Stimulated activated naive CD8-positive, alpha-beta T cell treated with anti-CD3 and anti-CD28 coated beads, Interleukin-15, Interleukin-2, amounts not matched to agents 100 ng/mL and 50 ng/mL, for 24 hours (primary cell): ENCODE measurements at regions not wholly inside any gene's neighbourhood (a gene's known extent, or its start where the extent isn't known, plus 50 kb on each side); places are given as distances from the start of the nearest gene placed in this dataset.

Experiments
- H3K27ac Mint-ChIP-seq: one replicate; pipeline ENCODE4 v1.8.0; 2021; ENCODE audit warnings: mild to moderate bottlenecking, mixed read lengths
- H3K27me3 Mint-ChIP-seq: one replicate; pipeline ENCODE4 v1.8.0; 2021; ENCODE audit warnings: mixed read lengths
- H3K36me3 Mint-ChIP-seq: one replicate; pipeline ENCODE4 v1.8.0; 2021; ENCODE audit warnings: low read depth, mixed read lengths
- H3K4me1 Mint-ChIP-seq: one replicate; pipeline ENCODE4 v1.8.0; 2021; ENCODE audit warnings: low read depth, mixed read lengths
- H3K4me3 Mint-ChIP-seq: one replicate; pipeline ENCODE4 v1.8.0; 2021; ENCODE audit warnings: mild to moderate bottlenecking, mixed read lengths
- H3K9me3 Mint-ChIP-seq: one replicate; pipeline ENCODE4 v1.8.0; 2021; ENCODE audit warnings: mixed read lengths

DNA sequence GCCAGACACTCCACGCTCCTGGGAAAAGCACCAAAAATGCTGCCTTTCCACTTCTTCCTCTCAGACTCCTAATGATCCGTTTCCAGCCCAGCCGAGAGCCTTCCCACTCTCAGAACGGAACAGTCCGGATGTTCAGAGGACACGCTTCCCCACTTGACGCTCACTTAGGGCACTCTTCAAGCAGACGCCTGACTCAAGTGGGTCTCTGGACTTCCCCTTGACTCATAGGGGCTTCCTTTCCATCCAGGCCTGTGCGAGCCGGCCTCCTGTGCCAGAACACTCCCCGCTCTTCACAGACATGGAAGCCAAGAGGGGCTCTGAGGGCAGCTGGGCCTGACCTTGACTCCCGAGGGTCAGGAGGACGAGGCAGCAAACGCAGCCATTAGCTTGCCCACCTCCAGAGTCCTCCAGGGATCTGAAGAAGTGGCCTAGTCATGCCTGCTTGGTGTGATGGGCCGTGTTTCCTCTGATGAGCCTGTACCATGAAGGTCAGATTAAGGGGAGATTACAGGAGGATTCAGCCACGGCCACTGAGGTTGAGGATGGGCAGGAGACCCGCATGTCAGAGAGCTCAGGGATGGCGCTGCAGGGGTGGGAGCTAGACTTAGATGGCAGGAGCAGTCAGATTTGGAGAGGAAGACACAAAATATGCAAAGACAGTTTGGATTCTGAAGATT lies 114.7 kb upstream of the TLE3 start:
- H3K36me3 Mint-ChIP-seq, result no peaks in the 10 kb centered on the region
- no peaks in the 10 kb centered on the region for H3K4me1 Mint-ChIP-seq
- H3K9me3 Mint-ChIP-seq, result no peaks in the 10 kb centered on the region
- peak overlapping the region; percentile 9 for H3K27ac Mint-ChIP-seq
- H3K4me3 Mint-ChIP-seq, result no peak overlapping the region
- no peaks in the 10 kb centered on the region for H3K27me3 Mint-ChIP-seq

DNA sequence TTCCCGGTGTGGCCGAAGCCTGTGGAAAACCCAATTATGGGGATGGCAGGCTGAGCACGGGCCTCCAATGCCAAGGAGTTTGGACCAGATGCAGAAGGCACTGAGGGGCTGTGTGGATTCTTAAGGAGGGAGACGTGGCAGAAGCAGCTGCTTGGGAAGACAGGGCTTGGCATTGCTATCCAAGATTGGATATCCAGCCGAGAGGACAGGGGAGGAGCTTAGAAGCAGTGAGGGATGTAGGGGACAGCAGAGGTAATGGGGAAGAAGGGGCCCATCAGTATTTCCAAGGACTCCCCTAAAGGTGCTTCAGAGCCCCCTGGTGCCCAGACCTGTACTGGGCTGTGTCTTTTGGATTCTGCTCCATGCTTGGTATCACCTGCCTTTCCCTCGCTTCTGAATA lies 112.8 kb upstream of the TLE3 start:
- no peaks in the 10 kb centered on the region for H3K9me3 Mint-ChIP-seq
- H3K4me1 Mint-ChIP-seq, result no peaks in the 10 kb centered on the region
- H3K27ac Mint-ChIP-seq, result no peak overlapping the region
- H3K27me3 Mint-ChIP-seq, result peaks cover 3% of the 10 kb centered on the region
- no peak overlapping the region for H3K4me3 Mint-ChIP-seq
- H3K36me3 Mint-ChIP-seq, result no peaks in the 10 kb centered on the region

DNA sequence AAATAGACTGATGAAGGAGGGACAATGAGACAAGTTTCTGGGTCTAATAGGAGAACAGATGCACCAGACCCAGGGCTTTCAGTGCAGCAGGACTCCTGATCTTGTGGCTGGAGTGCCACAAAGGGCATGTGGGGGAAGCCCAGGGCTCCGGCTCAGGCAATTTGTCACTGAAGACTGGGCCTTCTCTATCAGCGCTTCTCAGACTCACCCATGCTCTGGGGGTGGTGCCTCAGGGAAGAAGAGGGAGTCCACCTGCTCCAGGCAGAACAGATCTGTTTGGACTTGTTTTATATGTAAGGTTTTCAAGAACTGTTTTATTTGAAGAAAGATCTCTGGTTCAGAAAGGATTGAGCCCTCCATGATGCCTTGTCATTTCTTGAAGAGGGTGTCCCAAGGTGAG lies 112.4 kb upstream of the TLE3 start:
- Mint-ChIP-seq H3K9me3 (no peaks in the 10 kb centered on the region), H3K4me3 (no peak overlapping the region), H3K27ac (no peak overlapping the region), H3K36me3 (no peaks in the 10 kb centered on the region), H3K27me3 (peaks cover 3% of the 10 kb centered on the region), H3K4me1 (no peaks in the 10 kb centered on the region)

DNA sequence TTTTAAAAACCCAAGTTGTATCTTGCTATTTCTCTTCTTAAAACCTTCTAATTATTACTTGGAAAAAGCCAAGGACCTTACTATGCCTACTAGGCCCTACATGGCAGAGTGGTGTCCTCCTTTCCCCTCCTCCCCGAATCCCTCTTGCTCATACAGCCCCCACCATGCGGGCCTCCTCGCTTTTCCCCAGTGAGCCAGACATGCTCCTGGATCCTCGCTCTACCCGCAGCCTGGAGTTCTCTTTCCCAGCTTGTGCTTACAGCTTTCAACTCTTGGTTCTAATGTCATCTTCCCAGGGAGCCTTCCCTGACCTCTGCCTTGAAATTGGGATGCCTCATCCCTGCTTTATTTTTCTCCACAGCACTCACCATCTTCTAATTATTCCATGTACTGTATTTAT lies 111.8 kb upstream of the TLE3 start:
- H3K27ac Mint-ChIP-seq, result no peak overlapping the region
- H3K4me3 Mint-ChIP-seq, result no peak overlapping the region

DNA sequence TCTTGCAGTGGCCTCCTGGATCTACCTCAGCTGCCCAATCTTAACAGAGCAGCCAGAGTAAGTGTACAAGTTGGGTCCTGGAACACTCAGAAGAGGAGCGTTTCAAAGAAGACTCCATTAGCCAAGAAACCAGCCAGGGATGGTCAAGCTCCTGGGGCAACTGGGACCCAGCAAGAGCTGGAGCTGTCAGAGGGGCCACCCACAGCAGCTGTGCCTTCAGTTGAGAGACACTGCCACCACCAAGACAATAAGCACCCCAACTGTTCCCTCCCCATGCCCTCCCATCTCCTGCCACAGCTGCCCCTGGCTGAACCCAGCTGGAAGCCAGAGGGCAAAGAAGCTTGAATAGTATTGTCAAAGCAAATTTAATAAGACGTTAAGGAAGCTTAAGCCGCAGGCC lies 110.6 kb upstream of the TLE3 start:
- Mint-ChIP-seq H3K27ac (no peak overlapping the region), H3K27me3 (peaks cover 3% of the 10 kb centered on the region), H3K36me3 (no peaks in the 10 kb centered on the region), H3K4me1 (no peaks in the 10 kb centered on the region), H3K9me3 (no peaks in the 10 kb centered on the region), H3K4me3 (no peak overlapping the region)

More for the DNA sequence above, 111.8 kb upstream of the TLE3 start:
- H3K9me3 Mint-ChIP-seq, result no peaks in the 10 kb centered on the region
- H3K27me3 Mint-ChIP-seq, result peaks cover 3% of the 10 kb centered on the region
- H3K36me3 Mint-ChIP-seq, result no peaks in the 10 kb centered on the region
- H3K4me1 Mint-ChIP-seq, result no peaks in the 10 kb centered on the region

DNA sequence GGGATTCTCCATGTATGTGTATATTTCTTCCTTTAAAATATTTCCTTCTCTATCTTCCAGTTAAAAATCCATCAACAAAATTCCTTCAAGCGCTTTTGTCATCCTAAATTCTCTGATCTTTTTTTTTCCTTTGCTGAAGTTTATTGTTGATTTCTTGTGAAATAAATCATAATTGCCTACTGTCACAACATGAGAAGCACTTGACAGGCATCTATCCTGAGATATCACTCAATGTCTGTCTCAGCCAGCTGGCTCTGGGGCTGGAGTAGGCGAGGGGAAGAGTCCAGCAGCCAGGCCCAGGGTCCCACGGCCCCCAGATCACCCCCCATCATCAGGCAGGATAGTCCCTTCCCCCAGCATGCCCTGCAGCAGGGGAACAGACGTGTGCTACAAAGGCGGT lies 109.0 kb upstream of the TLE3 start:
- Mint-ChIP-seq H3K27ac (no peak overlapping the region), H3K36me3 (no peaks in the 10 kb centered on the region)

DNA sequence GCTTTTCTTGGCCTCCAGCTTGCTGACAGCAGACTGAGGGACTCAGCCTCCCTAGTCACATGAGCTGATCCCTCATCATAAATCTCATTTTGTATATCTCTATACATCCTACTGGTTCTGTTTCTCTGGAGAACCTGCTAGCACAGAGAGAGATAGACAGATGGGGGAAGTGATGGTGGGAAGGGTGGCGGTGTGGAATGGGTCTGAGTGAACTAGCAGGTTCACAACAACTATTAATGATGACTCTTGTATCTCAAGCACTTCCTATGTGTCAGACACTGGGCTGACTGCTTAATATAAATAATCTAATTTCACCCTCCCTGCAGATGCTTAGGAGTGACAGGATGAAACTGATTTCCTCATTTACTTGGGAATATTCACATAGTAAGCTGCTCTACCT lies 106.9 kb upstream of the TLE3 start:
- H3K27ac Mint-ChIP-seq, result no peak overlapping the region
- H3K36me3 Mint-ChIP-seq, result no peaks in the 10 kb centered on the region
- no peak overlapping the region for H3K4me3 Mint-ChIP-seq
- H3K9me3 Mint-ChIP-seq, result no peaks in the 10 kb centered on the region
- H3K27me3 Mint-ChIP-seq, result peaks cover 3% of the 10 kb centered on the region
- H3K4me1 Mint-ChIP-seq, result no peaks in the 10 kb centered on the region

More for the DNA sequence above, 109.0 kb upstream of the TLE3 start:
- peaks cover 3% of the 10 kb centered on the region for H3K27me3 Mint-ChIP-seq
- no peaks in the 10 kb centered on the region for H3K9me3 Mint-ChIP-seq
- no peaks in the 10 kb centered on the region for H3K4me1 Mint-ChIP-seq
- H3K4me3 Mint-ChIP-seq, result no peak overlapping the region

DNA sequence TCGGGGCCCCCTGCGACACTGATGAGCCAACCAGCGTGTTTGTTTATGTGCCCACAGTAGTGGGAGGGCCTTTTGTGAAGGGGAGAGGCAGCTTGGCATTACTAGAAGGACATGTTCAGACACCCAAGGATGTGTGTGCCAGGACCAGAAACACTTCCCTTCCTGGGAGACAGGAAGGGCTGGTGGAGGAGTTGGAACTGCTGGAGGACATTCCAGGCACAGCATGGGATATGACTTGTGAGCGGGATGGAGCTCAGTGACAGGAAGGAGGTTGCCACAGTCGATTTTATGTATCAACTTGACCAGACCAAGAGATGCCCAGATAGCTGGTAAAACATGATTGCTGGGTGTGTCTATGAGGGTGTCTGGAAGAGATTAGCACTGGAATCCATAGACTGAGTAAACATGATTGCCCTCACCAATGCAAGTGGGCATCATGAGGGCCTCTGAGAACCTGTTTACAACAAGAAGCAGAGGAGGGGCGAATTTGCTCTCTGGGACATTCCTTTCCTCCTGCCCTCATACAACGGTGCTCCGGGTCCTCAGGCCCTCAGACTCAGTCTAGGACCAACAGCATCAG lies 106.4 kb upstream of the TLE3 start:
- Mint-ChIP-seq H3K9me3 (no peaks in the 10 kb centered on the region), H3K4me3 (no peak overlapping the region), H3K36me3 (no peaks in the 10 kb centered on the region), H3K4me1 (no peaks in the 10 kb centered on the region), H3K27ac (no peak overlapping the region), H3K27me3 (peaks cover 3% of the 10 kb centered on the region)

DNA sequence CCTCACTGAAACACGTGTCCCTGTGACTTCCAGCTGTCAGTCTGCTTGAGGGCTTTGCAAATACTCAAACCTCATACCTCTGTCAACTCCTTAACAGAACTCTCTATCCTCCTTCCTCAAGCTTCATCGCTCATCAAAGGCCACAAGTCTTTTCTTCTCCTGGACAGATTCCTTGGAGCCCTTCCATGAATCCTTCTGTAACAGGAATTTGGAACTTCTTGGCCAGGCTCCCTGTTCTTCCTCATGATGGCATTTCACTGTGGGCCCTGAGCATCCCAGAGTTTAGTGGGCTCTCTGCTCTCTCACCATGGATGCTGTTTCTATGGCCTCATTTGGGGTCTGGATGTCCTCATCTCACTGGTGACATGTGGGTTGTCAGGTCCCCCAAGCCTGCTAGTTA lies 105.0 kb upstream of the TLE3 start:
- Mint-ChIP-seq H3K27ac (no peak overlapping the region), H3K9me3 (no peaks in the 10 kb centered on the region), H3K36me3 (no peaks in the 10 kb centered on the region), H3K4me1 (no peaks in the 10 kb centered on the region), H3K27me3 (peaks cover 3% of the 10 kb centered on the region), H3K4me3 (no peak overlapping the region)

DNA sequence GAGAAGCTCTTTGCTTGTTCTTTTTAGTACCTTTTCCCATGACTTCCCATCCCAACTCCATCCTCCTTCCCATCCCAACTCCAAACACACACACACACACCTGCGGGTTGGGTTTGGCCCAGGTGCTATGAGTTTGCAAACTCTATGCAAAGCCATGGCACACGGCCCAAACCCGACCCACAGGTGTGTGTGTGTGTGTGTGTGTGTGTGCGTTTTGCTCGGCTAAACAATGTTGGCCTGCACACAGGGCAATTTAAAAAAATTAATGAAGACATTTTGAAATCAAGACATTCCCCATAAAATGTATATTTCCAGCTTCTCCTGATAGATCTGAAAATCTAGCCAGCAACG lies 103.7 kb upstream of the TLE3 start:
- Mint-ChIP-seq H3K27ac (no peak overlapping the region), H3K4me1 (peaks cover 3% of the 10 kb centered on the region), H3K36me3 (no peaks in the 10 kb centered on the region), H3K4me3 (no peak overlapping the region), H3K9me3 (no peaks in the 10 kb centered on the region), H3K27me3 (peaks cover 3% of the 10 kb centered on the region)

DNA sequence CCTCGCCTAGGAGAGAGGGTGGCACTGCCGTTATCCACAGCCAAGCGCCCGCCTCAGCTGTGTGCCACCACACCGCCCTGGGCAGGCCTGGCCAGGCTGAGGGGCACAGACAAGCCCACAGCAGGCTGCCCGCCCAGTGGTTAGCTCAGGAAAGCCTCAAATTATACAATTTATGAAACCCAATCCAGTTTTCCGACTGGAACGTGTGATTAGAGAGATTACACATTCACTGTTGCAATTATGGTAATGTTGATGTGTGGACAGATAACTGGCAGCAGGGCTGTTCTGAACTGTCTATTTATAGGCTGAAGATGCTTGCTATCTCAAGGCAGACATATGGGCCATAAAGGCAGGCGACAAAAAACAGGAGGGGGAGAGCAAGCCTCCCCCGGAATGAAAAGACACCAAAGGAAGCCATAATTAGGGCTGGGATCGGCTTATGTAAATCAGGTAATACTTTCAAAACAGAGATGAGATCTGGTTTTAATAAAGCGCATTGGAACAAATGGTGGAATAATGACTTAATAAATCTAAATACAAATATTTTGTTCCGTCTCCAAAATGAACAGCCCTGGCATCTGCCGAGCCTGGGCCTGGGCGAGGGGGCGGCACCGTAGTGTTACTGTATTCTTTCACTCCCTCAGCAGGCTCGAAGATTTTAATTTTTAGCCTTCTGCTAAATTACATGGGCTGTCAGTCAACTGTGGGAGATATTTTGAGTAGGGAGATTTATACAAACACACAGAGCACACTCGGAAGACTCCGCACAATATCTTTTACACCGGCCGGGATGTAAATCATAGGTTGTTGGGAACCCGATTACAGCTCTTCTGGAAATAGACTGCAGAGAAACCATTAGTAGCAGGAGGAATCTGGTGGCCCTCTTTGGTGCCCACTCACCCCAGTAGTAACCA lies 103.1 kb upstream of the TLE3 start:
- Mint-ChIP-seq H3K4me3 (no peak overlapping the region), H3K4me1 (peaks cover 3% of the 10 kb centered on the region), H3K36me3 (no peaks in the 10 kb centered on the region), H3K27me3 (no peaks in the 10 kb centered on the region), H3K9me3 (no peaks in the 10 kb centered on the region), H3K27ac (no peak overlapping the region)

DNA sequence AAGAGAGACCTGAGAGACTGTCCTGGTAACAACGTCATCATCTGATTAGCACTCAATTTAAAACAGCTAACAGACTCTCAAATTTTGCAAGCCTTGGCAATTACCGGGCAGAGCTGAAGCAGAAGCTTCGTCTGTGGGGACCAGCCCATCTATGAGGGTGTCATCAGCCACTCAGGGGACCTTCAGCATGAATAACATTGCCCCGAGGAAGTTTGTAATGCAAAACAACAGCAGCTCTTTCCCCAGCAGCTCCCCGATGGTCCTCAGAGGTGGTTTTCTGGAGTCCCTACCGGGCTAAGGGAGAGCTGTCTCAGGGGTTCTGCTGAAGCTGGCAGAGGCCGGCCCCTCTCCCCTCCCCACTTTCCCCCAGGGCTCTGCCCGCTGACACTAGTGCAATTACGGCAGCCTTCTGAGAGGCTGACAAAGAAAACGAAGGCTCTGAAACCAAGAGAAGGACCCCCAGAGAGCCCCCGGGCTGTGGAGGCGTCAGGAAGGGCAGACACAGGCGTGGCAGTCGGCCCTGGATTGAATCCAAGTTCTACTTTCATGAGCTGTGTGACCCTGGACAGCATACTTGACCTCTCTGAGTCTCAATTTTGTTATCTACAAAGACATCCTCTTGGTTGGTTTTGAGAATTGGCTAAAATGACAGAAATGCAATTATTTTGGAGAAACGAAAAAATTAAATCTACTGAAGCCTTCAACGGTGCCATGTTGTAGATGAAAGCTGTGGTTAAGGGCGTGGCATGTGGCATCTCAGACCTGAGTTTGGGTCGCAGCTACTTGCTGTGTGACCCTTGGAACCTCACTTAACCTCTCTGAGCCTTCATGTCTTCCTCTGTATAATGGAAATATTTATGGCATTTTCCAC lies 102.1 kb upstream of the TLE3 start:
- Mint-ChIP-seq H3K27ac (no peak overlapping the region), H3K9me3 (no peaks in the 10 kb centered on the region)

DNA sequence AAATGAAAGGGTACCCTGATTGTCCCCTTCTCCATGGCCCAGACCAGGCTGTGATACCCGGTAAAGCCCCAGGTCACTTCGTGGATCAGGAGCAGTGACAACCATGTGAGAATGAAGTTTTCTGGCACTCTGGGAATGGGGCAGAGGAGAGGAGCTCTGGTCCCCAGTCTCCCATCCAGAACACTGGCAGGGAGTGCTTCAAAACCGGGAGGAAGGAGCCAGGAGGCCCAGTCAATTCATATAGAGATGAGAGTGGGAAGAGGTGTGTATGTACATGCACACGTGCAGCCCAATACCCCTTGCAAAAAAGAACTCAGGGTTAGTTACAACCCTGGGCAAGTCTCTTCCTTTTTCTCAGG lies 101.4 kb upstream of the TLE3 start:
- H3K4me1 Mint-ChIP-seq, result peaks cover 3% of the 10 kb centered on the region
- no peak overlapping the region for H3K4me3 Mint-ChIP-seq
- H3K36me3 Mint-ChIP-seq, result no peaks in the 10 kb centered on the region
- no peak overlapping the region for H3K27ac Mint-ChIP-seq
- H3K9me3 Mint-ChIP-seq, result no peaks in the 10 kb centered on the region
- H3K27me3 Mint-ChIP-seq, result no peaks in the 10 kb centered on the region

More for the DNA sequence above, 102.1 kb upstream of the TLE3 start:
- no peak overlapping the region for H3K4me3 Mint-ChIP-seq
- peaks cover 3% of the 10 kb centered on the region for H3K4me1 Mint-ChIP-seq
- H3K27me3 Mint-ChIP-seq, result no peaks in the 10 kb centered on the region
- no peaks in the 10 kb centered on the region for H3K36me3 Mint-ChIP-seq

DNA sequence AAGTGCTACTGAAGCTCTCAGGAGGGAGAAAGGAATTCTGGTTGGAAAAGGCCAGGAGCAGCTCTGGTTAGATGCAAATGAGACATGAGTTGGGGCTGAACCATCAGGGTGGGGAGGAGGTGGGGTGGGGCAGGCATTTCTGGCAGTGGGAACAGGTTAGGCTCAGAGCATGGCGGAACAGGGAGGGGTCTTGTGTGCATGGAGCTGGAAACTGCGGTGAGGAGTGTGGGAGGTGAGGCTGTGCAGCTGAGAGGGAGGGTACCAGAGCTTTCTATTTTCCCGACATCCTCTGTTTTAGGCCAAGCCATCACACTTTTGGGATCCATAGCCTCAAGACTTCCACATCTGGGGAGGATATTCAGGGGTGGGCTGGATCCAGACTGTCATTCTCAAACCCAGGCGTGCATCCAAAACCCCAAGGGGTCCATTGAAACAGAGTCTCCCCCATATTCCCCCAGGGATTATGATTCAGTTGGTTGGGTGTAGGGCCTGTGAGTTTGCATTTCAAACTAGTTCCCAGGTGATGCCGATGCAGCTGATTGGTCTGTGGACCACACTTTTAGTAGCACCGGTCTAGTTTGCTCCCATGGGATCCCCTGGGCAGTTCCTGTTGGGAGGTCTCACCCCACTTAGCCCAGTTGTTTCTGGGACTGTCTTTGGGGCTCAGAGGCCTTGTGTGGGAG lies 100.9 kb upstream of the TLE3 start:
- peaks cover 2% of the 10 kb centered on the region for H3K27me3 Mint-ChIP-seq
- no peaks in the 10 kb centered on the region for H3K36me3 Mint-ChIP-seq
- H3K9me3 Mint-ChIP-seq, result no peaks in the 10 kb centered on the region
- no peak overlapping the region for H3K4me3 Mint-ChIP-seq
- H3K27ac Mint-ChIP-seq, result no peak overlapping the region
- peaks cover 3% of the 10 kb centered on the region for H3K4me1 Mint-ChIP-seq
